HUDEP-2 (cell line): ENCODE measurements at regions not wholly inside any gene's neighbourhood (a gene's known extent, or its start where the extent isn't known, plus 50 kb on each side); places are given as distances from the start of the nearest gene placed in this dataset.

Experiments used
- DNase-seq, 76 experiments: peaks; one replicate each; lab custom pipeline; 2025; ENCODE audit not compliant: unreplicated experiment in 76 of 76; lab: John Stamatoyannopoulos, UW

DNA sequence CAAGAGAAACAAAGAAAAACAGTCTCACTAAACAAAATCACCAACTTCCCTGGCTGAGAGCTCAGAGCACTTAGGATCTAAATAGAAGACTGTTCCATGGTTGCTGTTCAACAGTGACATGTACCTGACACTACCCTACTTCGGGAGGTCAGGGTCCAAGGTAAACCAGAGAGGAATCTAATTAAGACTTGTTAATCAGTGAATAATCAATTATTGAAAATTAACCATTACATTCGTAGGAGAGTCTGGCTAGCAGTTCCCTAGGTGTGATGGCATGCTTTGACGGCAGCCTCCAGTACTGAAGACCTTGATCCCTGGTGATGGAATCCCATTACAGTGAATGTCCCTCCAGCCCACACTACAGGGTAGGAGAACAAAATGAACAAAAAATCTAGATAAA is 154.0 kb upstream of the AFDN start:
- DNase-seq, result no peak

- no peak for DNase-seq
These were observed 152.8 kb upstream of the AFDN start for GRCh38 chr6:167673946-167674345.

GRCh38 chr6:167674486-167674885 is 152.2 kb upstream of the AFDN start:
- no peak for DNase-seq

DNA sequence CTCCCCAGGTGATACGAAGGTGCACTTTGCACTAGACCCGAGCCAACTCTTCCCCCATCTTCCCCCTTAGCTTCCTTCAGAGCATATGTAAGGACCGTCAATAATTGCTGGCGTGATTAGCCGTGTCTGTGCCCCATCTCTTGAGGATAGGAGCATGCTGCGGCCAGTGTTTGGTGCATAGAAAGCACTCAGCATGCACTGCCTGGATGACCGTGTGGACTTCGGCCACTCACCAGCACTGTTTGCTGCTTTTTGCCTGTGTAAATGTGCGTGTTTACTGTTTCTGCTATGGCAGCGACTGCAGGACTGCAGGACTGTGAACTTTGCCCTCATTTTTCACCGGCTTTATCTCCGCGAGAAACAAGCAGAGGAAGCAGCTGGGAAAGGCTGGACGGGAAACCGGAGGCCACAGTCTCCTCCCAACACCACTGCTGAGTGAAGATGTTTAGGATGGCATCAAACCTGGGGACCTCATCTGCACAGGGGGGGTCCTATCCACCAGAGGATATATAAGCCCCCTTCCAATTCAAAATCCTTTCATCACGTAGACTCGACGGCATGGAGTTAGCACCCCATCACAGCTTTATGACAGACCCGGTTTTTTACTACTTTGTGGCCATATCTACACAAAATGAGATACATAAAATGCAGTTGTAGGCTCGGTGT is 150.6 kb upstream of the AFDN start:
- DNase-seq, result no peak

DNA sequence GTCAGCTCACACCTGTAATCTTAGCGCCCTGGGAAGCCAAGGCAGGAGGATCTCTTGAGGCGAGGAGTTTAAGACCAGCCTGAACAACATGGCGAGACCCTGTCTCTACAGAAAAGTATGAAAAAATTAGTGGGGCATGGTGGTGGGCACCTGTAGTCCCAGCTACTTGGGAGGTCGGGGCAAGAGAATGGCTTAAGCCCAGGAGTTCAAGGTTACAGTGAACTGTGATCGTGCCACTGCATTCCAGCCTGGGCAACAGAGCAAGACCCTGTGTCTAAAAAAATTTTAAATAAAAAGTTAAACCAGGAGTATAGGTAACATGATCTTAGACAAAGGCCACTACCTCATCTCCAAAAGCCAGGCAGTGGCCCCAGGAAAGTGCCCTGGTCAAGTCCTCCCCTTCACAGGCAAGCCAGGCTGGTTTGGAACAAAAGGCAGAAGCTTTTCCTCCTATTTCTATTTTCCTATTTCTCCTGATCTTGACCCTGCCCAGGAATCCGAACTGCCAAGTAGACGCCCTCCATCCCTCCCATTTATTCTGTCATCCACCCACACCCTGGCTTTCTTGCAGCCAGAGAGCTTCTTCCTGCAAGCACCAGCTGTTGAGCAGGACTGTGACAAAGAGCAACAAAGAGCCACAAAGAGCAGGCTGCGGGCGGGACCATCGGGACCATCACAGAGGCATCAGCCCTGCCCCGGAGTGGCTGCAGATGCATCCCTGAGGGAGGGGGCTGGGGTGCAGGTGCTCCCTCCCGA is 149.9 kb upstream of the AFDN start:
- DNase-seq, result no peak

GRCh38 chr6:167677422-167677789 is 149.3 kb upstream of the AFDN start:
- DNase-seq, result no peak

GRCh38 chr6:167678102-167679101 is 148.3 kb upstream of the AFDN start:
- DNase-seq, result no peak

DNA sequence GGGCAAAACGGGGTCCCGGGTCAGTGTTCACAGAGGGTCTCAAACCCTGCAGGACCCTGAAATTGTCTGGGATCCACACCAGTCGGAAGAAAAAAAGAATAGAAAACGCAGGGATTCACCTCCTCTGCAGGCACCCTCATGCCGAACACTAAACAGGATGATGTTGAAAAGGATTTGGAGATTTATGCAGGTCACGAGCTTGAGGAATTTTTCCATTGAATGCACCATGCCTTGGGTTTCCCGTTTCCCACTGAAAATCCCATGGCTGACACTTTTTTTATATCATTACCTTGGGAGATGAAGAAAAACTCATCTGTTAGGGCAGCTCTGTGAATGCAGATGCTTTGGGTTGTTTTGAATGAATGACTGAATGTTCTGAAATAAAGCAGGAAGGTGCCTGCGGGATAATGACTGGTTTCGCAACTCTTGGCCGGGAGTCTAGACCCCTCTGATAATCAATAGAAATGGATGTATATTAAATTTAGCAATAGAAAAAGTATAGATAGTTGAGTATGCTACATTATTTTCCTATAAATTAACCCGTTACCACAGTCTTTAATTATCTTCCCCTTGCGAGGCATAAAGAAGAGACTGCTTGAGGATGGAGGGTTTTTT is 147.5 kb upstream of the AFDN start:
- DNase-seq, result no peak

- no peak for DNase-seq
These were observed 146.7 kb upstream of the AFDN start for GRCh38 chr6:167679790-167680604.

DNA sequence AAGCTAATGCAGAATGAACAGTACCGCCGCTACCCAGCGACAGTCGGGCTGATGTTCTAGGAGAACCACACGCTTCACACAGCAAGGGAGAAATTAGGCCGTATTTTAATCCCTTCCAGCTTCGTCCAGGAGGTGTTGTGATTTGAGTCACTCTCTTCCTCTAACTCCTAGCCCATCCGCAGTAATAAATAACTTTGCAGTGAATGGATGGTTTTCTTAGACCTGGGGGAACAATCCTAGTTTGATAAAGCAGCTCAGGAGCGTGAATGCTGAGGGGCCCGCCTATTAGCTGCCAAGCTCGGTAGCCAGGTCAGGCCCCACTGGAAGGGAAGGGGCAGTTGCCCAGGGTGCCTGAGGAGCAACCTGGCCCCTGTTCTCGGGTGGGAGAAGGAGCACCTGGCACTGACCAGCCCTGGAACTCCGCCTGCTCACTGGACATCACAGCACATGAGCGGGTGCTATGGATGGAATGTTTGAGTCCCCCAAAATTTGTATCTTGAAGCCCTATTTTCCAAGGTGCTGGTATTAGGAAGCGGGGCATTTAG is 146.0 kb upstream of the AFDN start:
- no peak for DNase-seq

DNA sequence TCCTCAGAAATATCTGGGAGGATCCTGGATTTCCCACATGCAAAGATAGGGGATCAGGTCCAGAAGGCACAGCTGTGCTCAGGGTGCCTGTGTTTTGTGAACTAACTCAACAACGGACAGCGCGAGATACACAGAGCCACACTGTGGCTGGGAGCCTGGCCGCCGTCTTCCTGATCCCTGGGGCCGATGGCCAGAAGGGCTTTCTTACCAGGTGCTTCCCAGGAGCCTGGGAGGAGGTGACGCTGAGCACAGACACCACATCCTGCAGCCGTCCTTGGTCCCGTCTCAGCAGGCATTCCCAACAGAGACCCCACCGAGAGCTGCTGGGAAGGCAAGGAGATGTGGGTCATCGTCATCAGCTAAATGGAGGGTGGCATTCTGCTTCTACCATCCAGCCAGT is 144.6 kb upstream of the AFDN start:
- DNase-seq, result no peak

GRCh38 chr6:167682546-167683027 is 144.1 kb upstream of the AFDN start:
- no peak for DNase-seq

GRCh38 chr6:167683028-167683862 is 143.5 kb upstream of the AFDN start:
- DNase-seq, result no peak

GRCh38 chr6:167684276-167685104 is 142.2 kb upstream of the AFDN start:
- DNase-seq, result no peak

GRCh38 chr6:167685654-167686053 is 141.1 kb upstream of the AFDN start:
- no peak for DNase-seq

- DNase-seq, result no peak
These were observed 140.4 kb upstream of the AFDN start for GRCh38 chr6:167686204-167686893.

- no peak for DNase-seq
These were observed 139.5 kb upstream of the AFDN start for GRCh38 chr6:167687116-167687725.
